ENCODE measurements at regions not wholly inside any gene's neighbourhood (a gene's known extent, or its start where the extent isn't known, plus 50 kb on each side); places are given as distances from the start of the nearest gene placed in this dataset.

GRCh38 chr11:70590356-70590991 lies 192.1 kb downstream of the CTTN start (continued):
- TF ChIP-seq ZNF462 (CRISPR knock-in tag; IDR thresholded peaks at IDR 0.05) (no peak), NANOG (IDR thresholded peaks at IDR 0.05; ENCODE audit: borderline replicate concordance) (no peak), ZNF114 (CRISPR knock-in tag; IDR thresholded peaks at IDR 0.05) (no peak), JUNB (IDR thresholded peaks at IDR 0.05; ENCODE audit: unreplicated experiment) (no peak), EZH2phosphoT487 (IDR thresholded peaks at IDR 0.05; ENCODE audit: unreplicated experiment) (no peak), ETS1 (IDR thresholded peaks at IDR 0.05) (no peak), ZNF331 (CRISPR knock-in tag; IDR thresholded peaks at IDR 0.05; ENCODE audit: low read depth) (no peak)

- Histone ChIP-seq H3K4me1 (ENCODE audit: insufficient read depth) (no peaks in the 10 kb centered on the region), H3K4me3 (no peak overlapping the region), H3K4me2 (no peak overlapping the region), H3K27me3 (ENCODE audit: insufficient read depth) (no peaks in the 10 kb centered on the region), H3K9me2 (ENCODE audit: insufficient read depth) (no peaks in the 10 kb centered on the region), H3K36me3 (ENCODE audit: insufficient read depth) (no peaks in the 10 kb centered on the region), H3F3A (replicated peaks; ENCODE audit: low read depth) (no peaks in the 10 kb centered on the region), H2AFZ (no peak overlapping the region), H4K20me1 (replicated peaks; ENCODE audit: insufficient read depth) (peaks cover 3% of the 10 kb centered on the region; the same call in 1 of the 2 replicates), H3K79me2 (replicated peaks; ENCODE audit: insufficient read depth) (peaks cover 3% of the 10 kb centered on the region), H3K27ac (ENCODE audit: low read depth) (no peak overlapping the region)
- no peak overlapping the region for H3K4me3 Mint-ChIP-seq
- peaks cover 10% of the 10 kb centered on the region for H3K36me3 Mint-ChIP-seq (ENCODE audit: low read depth)
- H3K27ac Mint-ChIP-seq: no peak overlapping the region
- peaks cover 14% of the 10 kb centered on the region for H3K4me1 Mint-ChIP-seq
- H3K9me3 Mint-ChIP-seq: no peaks in the 10 kb centered on the region
- no peak; the same call in 2 of the 3 replicates for ATAC-seq
- peaks cover 9% of the 10 kb centered on the region for H3K27me3 Mint-ChIP-seq (ENCODE audit: insufficient read depth, low read depth, poor library complexity)
- DNase-seq (ENCODE audit: low spot score): no peak
- no peak for TF ChIP-seq NANOG (IDR thresholded peaks at IDR 0.05; ENCODE audit: borderline replicate concordance)
- no peak for TF ChIP-seq EZH2phosphoT487 (IDR thresholded peaks at IDR 0.05; ENCODE audit: unreplicated experiment)
- TF ChIP-seq ZNF462 (CRISPR knock-in tag; IDR thresholded peaks at IDR 0.05): no peak
- TF ChIP-seq JUNB (IDR thresholded peaks at IDR 0.05; ENCODE audit: unreplicated experiment): no peak
Measured at GRCh38 chr11:70592641-70593165, 194.4 kb downstream of the CTTN start.

Data from GM23338 (cell line).